NCI-H146 treated with DMSO at 0.1 percent for 48 hours (cell line): ENCODE measurements at regions not wholly inside any gene's neighbourhood (a gene's known extent, or its start where the extent isn't known, plus 50 kb on each side); places are given as distances from the start of the nearest gene placed in this dataset.

Experiments used
- DNase-seq: peaks from one replicate; lab custom pipeline; 2025; ENCODE audit not compliant: unreplicated experiment; lab: John Stamatoyannopoulos, UW

DNA sequence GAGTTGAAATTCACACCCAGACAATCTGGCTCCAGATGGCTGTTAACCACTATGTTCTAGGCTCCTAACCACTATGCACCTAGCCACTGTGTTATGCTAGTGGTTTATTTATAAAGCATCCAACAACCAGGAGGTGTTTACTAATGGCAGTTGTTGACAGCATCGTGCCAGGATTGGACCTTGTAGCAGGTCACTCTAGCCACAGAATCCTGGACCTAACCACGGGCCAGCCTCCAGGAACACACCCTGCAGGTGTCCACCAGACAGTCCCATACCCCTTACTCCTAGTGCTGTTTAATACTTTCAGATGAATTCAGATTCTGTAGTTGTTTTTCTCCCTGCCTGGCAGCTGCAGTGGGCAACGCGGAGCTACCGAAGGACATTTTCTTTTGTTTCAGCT is 109.4 kb upstream of the MYL2 start:
- DNase-seq: no peak

DNA sequence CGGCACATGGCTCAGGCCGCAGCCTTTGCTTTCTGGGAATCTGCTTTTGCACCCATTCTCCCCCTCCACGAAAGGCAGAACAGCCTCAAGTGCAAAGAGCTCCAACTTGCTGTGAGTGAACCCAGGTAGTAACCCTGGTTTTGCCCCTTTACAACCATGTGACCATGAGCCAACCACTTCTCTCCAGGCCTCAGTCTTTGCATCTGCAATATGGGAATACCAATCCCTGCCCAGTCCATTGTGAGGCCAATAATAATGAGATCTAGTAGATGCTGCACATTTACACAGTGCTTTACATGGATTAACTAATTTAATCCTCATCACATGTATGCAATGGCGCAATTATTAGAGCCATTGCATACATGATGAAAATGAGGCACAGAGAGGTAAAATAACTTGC is 108.9 kb upstream of the MYL2 start:
- no peak for DNase-seq

DNA sequence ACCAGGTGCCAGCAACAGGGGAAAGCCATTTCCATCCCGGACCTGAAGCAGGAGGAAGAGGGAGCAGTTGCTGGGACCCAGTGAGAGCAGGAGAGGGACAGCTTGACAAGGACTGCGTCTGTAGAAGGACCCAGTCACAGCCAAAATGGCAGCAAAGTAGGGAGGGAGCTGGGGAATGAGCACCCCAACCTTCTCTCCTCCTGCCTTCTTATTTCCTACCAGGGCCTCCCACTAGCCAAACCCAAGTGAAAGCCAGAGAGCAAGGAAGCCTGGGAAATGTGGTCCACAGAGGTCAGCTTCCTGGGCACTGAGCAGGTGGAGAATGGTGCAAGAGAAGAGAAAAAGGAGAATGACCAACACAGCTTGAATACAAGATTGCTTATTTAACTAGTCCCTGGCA is 108.5 kb upstream of the MYL2 start:
- DNase-seq: no peak

GRCh38 chr12:111027431-111027830 is 107.1 kb upstream of the MYL2 start:
- no peak for DNase-seq

- DNase-seq: no peak
These were observed 105.5 kb upstream of the MYL2 start for GRCh38 chr12:111025792-111026430.

- no peak for DNase-seq
These were observed 104.9 kb upstream of the MYL2 start for GRCh38 chr12:111025301-111025700.

- no peak for DNase-seq
These were observed 103.9 kb upstream of the MYL2 start for GRCh38 chr12:111024205-111024801.

DNA sequence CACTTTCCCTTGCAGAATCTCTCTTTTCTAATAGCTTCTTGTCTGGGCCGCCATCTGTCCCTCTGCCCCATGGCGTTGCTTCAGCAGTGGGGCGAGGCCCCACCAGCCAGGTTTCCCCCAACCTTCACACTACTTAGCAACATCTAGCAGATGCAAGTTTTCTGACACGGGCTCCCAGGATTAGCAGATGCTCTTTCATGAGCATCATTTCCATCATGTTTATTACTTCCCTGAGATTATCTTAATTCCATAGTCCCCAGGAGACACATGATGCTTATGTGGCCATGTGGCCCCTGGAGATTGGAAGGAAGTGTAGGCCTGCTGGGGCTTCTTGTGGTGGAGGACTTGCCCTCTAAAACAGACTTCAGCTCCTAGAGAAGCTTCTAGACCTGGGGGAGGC is 102.0 kb upstream of the MYL2 start:
- no peak for DNase-seq

DNA sequence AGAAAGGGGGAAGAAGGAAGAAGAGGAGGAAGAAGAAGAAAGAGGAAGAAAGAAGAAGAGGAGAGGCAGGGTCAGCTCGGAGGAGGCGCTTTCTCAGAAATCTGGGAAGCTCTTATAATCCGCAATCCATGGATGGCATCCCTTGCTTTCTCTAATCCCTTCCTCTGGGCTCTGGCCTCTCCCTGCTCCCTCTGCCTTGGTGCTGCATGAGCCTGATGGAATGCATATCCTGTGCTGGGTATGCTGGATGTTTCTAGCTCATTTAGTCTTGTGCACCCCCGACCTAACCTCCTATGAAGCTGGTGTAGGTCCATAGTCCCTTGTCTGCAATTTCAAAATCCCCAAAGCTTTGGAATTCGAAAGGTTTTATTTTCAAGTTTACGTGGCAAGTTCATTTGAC is 94.2 kb upstream of the MYL2 start:
- DNase-seq: no peak

- no peak for DNase-seq
These were observed 92.5 kb upstream of the MYL2 start for GRCh38 chr12:111012918-111013317.

GRCh38 chr12:111011999-111012600 is 91.7 kb upstream of the MYL2 start:
- DNase-seq: no peak

GRCh38 chr12:111010916-111011657 is 90.7 kb upstream of the MYL2 start:
- no peak for DNase-seq

DNA sequence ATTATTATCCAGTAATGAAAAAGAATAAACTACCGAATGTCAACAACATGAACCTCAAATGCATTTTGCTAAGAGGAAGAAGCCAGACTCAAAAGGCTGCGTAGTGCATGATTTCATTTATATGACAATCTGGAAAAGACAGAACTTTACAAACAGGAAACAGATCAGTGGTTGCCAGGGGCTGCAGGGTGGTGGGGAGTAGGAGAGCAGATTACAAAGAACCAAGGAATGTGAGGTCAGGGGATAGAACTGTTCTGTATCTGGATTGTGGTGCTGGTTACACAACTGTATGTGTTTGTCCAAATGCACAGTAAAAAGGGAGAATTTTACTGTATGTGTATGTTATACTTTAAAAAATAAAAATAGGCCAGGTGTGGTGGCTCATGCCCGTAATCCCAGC is 89.7 kb upstream of the MYL2 start:
- DNase-seq: no peak

DNA sequence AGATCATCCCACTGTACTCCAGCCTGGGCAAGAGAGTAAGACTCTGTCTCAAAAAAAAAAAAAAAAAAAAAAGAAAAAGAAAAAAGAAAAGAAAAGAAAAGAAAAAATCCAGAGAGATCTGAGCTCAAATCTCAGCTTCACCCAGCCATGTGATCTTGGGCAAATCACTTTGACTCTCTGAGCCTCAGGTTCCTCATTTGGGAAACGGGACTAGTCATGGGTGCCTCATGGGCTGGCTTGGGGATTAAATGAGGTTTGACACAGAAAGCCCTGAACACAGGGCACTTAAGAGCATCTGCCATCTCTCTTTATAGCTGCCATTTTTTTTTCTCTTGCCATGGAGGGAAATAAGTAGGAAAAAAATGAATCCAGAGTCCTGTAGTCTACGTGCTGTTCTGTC is 86.2 kb upstream of the MYL2 start:
- DNase-seq: no peak

DNA sequence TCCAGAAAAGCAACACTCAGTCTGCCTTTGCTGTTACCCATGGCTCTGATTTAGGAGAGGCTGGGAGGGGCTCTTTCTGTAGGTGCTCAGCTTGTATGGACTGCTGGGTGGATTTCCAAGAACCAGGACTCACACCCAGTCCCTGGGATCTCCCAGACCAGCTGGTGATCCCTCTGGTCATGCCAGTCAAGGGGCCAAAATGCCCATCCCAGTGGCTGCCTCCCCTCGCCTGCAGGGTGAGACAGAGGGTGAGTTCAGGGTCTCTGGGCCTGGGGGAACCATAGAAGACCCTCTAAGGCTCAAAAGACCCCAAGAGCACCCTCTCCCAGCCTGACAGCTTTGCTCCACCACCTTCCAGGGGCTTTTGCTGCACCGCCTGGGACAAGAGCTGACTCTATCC is 78.6 kb upstream of the MYL2 start:
- no peak for DNase-seq

- no peak for DNase-seq
These were observed 77.8 kb upstream of the MYL2 start for GRCh38 chr12:110998165-110998564.

- no peak for DNase-seq
These were observed 76.0 kb upstream of the MYL2 start for GRCh38 chr12:110996415-110996814.

DNA sequence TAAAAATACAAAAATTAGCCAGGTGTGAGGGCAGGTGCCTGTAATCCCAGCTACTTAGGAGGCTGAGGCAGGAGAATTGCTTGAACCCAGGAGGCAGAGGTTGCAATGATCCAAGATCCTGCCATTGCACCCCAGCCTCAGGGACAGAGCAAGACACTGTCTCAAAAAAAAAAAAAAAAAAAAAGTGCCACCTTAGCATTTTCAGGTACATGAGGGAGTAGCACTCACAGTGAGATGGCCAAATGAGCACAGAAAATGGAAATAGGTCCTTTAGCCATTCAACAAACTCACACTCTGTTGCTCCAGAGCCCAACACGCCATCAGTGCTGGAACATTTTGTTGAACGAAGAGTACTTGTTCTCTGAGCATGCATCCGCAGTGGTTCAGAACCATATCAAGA is 75.2 kb upstream of the MYL2 start:
- DNase-seq: no peak

DNA sequence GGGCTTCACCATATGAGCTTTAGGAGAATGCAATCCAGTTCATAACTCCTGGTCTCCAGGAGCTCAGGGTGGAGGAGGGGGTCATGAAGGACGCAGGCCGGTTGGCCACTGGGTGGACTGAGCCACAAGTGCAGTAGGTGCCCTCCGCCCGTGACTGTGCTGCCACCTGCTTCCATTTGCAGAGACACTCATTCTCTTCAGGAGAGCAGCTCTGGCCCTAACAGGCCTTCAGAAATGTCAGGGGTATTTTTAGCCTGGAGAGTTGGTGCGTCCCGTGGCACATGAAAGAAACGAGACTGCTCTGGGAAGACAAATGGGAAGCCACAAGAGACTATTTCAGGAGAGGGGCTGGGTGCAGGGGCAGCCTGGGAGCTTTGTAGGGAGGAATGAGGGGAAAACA is 74.6 kb upstream of the MYL2 start:
- DNase-seq: no peak

DNA sequence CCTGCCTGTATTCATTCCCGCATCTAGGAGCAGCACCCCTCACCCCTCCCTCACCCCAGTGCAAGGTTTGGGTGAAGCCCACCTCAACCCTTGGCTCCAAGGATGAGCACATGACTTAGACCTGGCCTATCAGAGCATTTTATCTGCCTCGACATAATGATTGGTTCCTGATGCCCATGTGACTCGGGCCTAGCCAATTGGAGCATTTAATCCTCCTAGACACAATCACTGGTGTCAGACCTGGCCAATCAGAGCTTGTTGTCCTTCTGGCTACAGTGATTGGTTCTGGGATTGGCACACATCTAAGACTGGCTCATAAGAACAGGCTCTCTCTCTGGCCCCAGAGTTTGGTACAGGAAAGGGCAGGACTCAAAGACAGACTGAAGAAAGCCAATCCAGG is 73.1 kb upstream of the MYL2 start:
- no peak for DNase-seq

DNA sequence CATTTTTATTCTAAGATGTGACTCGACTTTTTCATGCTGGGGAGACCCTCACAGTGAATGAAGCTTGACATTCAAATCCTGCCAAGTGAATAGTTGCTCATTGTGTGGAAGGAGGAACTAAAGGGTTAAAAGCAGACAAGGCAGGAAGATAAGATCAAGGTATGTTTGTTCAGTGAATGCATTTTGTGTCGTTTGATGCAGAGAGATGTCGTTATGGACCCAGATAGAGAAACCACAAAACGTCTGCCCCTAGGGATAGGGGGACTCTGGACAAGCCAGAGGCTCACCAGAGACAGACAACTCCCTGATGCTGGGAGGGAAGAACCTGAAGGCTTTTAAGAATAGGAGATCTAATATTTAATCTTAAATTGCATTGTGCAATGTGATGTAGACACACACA is 72.5 kb upstream of the MYL2 start:
- DNase-seq: no peak

DNA sequence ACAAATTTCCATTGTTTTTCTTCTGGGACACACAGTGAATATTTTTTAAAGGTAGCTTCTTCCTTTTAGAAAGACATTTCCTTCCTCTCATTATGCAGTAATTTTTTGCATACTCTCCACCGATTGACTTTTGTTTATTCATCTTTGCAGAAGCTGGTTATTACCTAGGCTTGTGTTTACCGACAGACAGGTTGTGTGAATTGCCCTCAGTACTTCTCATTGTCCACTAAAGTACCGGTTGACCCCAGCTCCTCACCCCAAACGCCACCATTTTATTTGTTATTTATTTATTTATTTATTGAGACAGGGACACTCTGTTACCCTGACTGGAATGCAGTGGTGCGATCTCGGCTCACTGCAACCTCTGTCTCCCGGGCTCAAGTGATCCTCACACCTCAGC is 63.4 kb upstream of the MYL2 start:
- no peak for DNase-seq
